ENCODE measurements at regions not wholly inside any gene's neighbourhood (a gene's known extent, or its start where the extent isn't known, plus 50 kb on each side); places are given as distances from the start of the nearest gene placed in this dataset.
"Not testable (repeated sequence)": the region's sequence is repeated elsewhere in the genome, so short reads cannot be mapped to it uniquely, and the experiment has no call there.

DNA sequence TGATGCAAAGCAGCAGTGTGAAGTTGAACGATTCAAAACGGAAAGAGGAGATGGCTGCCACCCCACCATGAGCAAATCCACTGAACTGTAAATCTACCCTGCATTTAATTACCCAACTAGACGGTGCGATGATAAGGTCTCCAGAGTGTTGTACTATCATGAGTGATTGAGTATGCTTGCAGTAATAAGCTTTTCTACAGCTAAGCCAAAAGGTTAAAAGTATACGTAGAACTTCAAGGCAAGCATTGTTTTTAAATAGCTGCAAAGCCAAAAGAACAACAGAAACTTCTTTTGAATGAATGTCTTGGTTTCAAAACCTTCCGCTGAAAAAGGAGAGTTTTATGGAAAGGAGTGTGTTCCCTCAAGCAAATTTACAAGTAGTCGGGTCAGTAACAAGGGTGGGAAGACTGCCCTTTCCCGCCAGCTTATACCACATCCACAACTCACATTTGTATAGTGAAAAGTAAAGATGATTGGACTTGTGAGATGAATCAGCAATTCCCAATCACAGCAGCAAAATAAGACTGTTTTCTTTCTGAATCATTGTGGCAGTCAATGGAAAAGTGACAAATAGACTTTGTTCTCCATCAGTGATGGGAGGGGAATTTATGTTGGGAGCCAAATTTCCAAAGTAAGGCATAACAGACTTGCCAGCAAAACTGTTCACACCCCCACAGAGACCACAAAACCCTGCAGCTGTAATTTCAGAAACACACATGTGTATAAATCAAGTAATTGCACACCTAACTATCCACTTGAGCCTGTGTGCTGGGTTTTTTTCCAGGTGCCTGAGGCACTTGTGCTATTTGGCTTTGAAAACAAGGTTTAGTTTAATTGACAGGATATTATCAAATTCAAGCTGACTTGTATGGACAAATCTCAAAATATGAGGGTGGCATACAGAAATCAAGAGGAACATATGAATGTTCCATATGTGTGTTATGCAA, 407.7 kb upstream of the GRAMD2B start:
- peak; percentile 73 for DNase-seq

GRCh38 chr5:126016256-126016655, 407.0 kb upstream of the GRAMD2B start:
- no peak for DNase-seq

DNA sequence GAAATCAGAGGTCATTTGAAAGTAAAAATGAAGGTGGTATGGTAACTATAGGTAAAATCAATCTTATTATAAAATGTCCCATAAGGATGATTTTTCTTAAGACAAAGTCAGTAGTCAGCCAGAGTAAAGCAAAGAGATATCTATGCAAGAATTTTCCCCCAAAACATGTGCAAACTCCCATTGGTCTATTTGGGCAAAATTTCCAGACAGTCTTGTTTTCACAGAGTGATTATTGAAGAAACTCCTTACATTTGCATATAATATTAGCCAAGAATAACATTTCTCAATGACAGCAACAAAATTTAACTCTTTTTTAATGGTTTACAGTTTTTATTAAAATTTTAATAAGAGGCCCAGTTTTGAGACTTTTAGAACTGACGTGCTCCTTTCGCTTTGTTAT, 406.1 kb upstream of the GRAMD2B start:
- DNase-seq, result no peak

DNA sequence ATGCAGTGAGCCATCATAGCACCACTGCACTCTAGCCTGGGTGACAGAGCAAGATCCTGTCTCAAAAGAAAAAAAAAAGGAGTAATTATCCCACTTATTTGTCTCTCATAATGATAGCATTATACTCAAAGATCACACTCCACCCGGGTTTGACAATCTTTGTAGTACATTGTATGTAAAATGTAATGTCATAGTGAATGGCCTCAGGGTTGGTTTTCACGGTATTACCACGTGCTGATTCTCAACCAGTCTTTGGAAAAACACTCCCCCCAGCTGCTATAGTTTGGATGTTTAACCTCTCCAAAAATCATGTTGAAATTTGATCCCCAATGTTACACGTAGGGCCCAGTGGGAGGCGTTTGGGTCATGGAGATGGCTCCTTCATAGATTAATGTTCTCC, 402.4 kb upstream of the GRAMD2B start:
- no peak for DNase-seq

- DNase-seq, result no peak
Measured at GRCh38 chr5:126023994-126024441, 399.2 kb upstream of the GRAMD2B start.

DNA sequence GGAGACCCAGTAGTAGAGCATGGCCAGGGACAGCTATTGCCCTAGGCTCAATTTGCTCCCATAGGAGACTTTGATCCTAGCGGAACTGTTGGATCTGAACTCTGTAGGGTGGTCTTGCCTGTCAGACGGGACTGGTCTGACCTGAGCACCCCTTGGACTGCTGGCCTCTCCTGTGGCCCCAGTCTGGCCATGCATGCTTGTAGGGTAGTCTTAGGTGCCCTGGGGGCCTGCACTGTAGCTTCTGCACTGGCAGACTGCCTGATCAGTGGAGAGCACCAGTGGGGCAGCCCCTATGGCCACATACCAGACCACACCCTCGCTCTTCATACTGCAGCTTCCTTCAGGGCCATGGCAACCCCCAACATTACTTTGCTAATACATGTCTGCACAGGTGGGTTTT, 396.1 kb upstream of the GRAMD2B start:
- no peak for DNase-seq

DNA sequence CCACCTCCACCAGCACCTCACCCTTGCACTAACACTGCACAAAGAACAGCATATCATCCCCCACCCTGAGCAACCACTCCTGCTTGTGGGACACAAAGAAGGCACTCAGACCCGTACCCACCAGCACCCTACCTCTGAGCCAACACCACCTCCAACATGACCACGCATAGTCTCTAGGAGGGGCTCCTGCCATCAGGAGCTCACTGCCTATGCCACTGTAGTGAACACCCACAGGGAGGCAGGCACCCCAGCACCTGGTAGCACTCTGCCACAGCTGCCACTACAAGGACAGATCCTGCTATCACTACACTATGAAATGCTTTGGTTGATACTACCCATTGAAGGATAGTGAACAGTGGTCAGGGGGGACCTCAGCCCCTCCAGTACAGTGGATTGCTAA, 395.6 kb upstream of the GRAMD2B start:
- no peak for DNase-seq

DNA sequence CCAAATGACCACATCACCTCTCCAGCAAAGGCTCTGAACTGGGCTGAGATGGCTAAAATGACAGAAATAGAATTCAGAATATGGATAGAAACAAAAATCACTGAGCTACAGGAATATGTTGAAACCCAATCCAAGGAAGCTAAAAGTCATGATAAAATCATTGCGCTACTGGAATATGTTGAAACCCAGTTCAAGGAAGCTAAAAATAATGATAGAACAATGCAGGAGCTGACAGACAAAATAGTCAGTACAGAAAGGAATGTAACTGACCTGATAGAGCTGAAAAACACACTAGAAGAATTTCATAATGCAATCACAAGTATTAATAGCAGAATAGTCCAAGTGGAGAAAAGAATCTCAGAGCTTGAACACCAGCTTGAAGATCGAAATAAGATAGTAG, 394.9 kb upstream of the GRAMD2B start:
- DNase-seq, result no peak

- not testable (repeated sequence) for DNase-seq
Measured at GRCh38 chr5:126029282-126029681, 393.9 kb upstream of the GRAMD2B start.

DNA sequence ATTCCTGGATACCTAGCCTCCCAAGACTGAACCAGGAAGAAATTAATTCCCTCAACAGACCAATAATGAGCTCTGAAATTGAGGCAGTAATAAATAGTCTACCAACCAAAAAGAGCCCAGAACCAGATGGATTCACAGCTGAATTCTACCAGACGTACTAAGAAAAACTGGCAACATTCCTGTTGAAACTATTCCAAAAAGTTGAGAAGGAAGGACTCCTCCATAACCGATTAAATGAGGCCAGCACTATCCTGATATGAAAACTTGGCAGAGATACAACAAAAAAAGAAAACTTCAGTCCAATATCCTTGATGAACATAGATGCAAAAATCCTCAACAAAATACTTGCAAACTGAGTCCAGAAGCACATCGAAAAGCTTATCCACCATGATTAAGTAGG, 392.5 kb upstream of the GRAMD2B start:
- no peak for DNase-seq

DNA sequence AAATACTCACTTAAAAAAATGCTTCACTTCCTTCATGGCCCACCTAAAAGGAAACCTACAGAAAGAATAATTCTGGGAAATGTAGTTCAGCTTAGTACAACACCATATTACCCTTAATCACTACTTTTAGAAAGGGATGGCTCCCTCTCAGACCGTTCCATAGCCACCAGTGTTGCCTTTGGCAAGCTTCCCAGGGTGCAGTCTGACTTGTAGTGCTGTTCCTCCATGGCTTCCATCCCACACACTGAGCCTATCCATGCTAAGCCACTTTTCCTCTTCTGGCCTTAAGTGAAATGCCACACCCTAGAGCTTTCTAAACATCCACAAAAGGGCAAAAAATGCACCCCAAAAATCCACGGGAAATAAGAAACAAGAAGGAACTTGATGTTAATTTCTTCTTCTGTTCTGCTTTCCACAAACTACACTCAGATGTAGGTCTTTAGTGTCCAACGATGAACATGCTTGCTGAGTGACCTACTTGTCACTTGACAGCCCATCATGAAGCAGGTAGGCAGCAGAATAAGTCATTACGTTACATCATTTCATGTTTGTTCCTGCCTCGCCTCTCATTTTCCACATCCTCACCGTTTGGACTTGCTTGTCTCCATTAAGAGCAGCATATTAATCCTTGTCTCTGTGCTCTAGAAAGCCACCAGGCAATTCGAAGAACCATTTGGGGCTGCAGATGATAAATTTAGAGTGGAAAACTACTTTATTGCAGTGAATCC, 391.1 kb upstream of the GRAMD2B start:
- no peak for DNase-seq

DNA sequence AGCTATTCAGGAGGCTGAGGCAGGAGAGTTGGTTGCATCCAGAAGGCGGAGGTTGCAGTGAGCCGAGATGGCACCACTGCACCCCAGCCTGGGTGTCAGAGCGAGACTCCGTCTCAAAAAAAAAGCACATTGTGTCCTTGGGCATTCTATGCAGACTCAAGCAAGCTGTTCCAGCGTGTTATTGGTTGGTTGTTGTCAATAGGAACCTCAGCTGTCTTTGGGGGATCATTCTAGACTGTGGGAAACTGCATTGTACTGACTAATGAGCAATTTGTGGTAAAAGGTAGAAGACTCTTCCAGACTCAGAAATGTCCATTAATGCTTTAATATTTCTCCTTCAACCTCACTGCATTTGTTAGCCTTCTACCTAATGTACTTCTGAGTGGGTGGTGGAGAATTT, 379.5 kb upstream of the GRAMD2B start:
- no peak for DNase-seq

DNA sequence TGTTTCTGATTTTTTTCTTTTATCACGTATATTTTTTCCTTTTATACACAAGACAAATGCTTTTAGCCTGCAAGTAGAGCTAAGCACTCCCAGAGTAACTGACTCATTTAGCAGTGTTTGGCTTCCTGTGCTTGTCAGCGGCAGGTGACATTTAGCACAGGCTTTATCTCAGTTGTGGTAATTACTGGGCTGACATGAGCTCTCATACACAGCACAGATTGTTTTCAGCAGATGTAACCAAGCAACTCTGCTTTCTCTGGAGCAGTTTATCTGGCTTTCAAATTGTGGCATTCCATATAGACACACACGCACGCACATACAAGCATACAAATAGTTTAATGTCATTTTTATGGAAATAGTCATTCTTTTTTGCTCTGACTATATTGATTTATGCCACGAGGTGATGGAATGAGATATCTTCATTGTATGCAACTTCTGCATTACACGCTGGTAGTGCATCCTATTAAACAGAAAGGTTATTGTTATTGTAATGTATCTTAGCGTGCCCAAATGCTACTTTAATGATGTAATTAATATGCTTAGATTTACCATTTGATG, 379.0 kb upstream of the GRAMD2B start:
- peak; percentile 70 for DNase-seq

- DNase-seq, result no peak
Measured at GRCh38 chr5:126044931-126045565, 378.2 kb upstream of the GRAMD2B start.

DNA sequence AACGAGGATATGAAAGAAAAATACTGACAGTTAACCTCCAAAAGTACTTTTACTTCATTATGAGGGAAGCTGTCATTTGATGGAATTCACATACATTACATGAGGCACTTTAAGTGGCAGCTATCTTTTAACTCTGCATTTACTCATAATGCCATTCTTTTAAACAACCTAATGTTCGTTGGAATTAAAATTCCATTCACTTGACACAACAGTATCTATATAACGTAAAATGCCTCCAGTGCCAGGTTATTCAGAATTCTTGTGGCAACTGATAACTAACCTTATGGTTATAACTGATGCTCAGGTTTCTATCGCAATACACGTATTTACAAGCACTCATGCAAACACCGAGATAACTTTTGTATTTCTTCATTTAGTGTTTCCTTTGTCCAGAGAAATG, 376.9 kb upstream of the GRAMD2B start:
- no peak for DNase-seq

GRCh38 chr5:126046846-126047571, 376.2 kb upstream of the GRAMD2B start:
- DNase-seq, result no peak

DNA sequence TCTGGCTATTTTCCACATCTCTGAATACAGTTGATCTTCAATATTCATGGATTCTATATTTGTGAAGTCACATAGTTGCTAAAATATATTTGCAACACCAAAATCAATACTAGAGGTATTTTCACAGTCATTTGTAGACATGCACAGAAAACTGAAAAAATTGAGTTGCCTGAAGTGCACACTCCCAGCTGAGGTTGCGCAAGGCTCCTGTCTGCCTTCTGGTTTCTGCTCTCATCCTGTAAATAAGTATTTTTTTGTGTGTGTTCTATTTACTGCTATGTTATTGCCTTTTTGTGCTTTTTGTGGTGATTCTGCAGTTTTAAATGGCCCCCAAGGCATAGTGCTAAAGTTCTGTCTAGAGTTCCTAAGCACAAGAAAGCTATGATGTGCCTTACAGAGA, 371.1 kb upstream of the GRAMD2B start:
- DNase-seq, result no peak

- no peak for DNase-seq
Measured at GRCh38 chr5:126052791-126053190, 370.4 kb upstream of the GRAMD2B start.

- DNase-seq, result no peak
Measured at GRCh38 chr5:126053630-126054029, 369.6 kb upstream of the GRAMD2B start.

DNA sequence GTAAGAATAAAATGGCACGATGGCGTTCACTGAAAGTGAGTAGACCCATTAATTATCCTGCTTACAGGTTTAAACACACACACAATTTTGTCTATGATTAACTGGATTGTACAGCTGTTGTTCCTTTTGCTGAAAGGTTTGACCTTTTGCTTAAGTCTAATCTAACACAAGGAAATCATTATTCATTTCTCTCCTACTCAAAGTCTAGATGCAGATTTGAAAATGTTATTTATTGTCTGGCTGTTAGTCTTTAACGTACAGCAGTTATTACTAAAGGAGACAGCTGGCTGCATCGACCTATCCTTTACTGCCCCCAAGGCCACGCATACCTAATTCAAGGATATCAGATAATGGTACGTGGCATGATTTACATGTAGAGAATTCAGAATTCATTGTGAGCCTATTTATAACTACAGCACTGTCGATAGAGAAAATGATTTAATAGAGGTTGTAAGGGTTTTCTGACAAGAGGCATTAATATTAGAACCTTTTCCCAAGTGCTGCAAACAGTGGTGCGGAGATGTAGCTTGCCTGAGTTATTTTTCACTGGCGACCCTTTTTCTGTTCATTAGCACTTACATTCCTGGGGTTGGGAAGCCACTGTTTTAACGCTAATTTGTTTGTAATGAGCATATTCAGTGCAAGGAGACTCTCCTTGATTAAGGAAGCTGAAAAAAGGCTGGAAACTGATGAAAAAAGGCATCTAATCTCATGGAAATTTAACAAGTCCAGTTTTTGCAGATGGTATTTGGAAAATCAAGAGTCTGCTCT, 368.4 kb upstream of the GRAMD2B start:
- DNase-seq, result no peak

GRCh38 chr5:126055348-126055729, 367.9 kb upstream of the GRAMD2B start:
- no peak for DNase-seq

Data from left kidney (tissue), 1 donor.